GM21737 (cell line): ENCODE measurements at regions not wholly inside any gene's neighbourhood (a gene's known extent, or its start where the extent isn't known, plus 50 kb on each side); places are given as distances from the start of the nearest gene placed in this dataset.
A peak's percentile ranks its signal among the peaks of the same experiment; 100 is the strongest.

Experiments
- ATAC-seq: cut with Tn5 transposase; IDR thresholded peaks from one replicate; pipeline ENCODE4 v1.9.1; 2021; ENCODE audit warnings: mild to moderate bottlenecking, moderate library complexity; ENCODE audit not compliant: unreplicated experiment

- no peak for ATAC-seq
Measured at GRCh38 chr13:31956980-31957644, 74.5 kb upstream of the FRY start.

DNA sequence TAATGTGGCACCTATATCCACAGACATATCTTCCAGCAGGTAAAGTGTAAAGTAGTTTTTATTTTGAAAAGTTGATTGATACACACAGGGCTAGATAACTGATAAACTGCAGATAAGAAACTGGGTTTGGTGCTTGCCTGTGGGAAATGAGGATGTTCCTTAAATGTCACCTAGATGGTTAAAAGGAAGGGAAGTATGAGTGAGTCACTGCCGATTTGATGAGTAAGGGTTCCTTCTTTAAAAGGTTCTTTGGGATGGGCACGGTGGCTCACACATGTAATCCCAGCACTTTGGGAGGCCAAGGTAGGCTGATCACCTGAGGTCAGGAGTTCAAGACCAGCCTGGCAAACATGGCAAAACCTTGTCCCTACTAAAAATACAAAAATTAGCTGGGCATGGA lies 73.8 kb upstream of the FRY start:
- ATAC-seq: no peak

- ATAC-seq: no peak
Measured at GRCh38 chr13:31962731-31963370, 68.7 kb upstream of the FRY start.

DNA sequence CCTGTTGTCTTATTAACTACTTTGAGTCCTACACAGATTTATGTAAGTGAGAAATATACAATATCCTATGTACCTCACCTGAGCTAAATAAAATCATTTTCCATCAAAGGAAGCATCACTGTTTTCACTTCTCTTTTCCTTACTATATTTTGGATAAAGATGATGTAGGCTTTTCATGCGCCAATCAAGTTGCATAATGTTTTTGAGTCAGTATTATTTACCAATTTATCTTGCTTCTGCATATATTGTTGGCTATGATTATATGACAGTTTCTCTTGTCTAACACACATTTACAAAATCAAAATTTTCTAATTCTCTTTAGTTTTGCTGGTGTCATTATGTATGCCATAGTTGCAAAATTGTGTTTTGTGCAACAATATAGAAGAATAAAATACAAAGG lies 67.9 kb upstream of the FRY start:
- no peak for ATAC-seq

DNA sequence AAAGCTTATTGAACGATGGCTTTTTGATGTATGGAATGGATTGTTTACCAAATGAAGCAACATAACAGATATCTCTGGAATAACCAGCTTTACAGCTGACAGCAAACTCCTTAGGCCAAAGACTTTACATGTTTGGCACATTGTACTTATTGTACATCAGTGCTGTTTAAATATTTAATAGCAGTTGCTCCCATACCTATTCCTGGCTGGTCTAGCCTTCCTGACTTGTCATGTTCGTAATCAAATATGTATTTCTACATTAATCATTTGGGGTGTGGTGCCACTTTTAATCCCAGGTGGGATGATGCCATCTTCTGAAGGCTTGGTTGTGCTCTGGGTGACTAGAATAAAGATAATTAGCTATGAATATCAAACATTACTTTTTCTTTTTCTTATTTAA lies 67.4 kb upstream of the FRY start:
- no peak for ATAC-seq

GRCh38 chr13:31965361-31966066 lies 66.1 kb upstream of the FRY start:
- peak; percentile 92 for ATAC-seq

DNA sequence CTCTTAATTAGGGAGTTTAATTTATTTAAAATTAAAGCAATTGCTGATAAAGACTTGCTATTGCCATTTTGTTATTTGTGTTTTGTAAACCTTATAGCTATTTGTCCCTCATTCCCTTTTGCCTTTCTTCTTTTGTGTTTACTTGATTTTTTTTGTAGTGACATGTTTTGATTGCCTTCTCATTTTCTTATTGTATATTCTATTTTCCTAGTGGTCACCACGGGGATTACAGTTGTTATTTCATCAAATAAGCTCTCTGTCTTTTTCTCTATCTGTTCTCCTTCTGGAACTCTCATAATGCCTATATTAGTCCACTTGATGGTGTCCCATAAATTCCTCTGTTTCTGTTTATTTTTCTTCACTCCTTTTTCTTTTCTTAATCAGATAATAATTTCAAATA lies 64.4 kb upstream of the FRY start:
- ATAC-seq: no peak

- no peak for ATAC-seq
Measured at GRCh38 chr13:31968473-31968872, 63.1 kb upstream of the FRY start.

GRCh38 chr13:31970231-31970930 lies 61.2 kb upstream of the FRY start:
- ATAC-seq: no peak

DNA sequence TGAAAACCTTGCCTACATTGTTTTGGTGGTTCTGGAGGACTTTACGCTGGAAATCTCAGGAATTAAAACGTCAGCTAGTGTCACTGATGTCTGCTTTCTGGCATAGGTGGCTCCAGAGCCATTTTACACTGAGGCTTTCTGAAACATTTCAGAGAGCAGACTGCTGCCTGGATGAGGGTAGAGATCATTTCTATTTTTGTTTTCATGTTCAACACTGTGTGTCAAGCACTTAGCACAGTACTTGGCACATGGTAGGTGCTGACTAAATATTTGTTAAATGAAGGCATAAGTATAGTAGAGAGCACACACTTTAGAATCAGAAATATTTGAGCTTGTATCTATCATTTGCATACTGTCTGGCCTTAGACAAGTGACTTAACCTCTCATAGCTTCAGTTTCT lies 59.1 kb upstream of the FRY start:
- ATAC-seq: no peak

DNA sequence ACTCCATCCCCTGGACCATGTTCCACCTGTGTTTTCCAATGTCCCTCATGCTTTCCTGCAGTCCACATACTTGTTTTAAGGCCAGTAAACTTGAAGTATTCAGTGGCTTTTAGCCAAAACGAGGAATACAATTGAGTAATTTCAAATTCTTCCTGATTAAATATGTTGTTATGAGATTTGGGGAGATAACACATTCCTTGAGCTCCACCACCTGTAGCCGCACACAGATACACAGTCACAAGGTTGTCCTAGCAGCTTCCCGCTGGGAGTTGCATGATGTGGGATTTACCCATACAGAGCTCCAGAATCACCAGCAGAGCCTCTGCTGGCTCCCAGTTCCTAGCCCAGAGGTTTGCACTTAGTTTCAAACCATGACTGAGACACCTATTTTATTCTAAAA lies 53.6 kb upstream of the FRY start:
- no peak for ATAC-seq

- ATAC-seq: no peak
Measured at GRCh38 chr13:31980830-31981229, 50.7 kb upstream of the FRY start.
